Stimulated activated CD4-positive, alpha-beta T cell treated with anti-CD3 and anti-CD28 coated beads, TNF-alpha, amount 100 ng/mL, for 48 hours (primary cell): ENCODE measurements at regions not wholly inside any gene's neighbourhood (a gene's known extent, or its start where the extent isn't known, plus 50 kb on each side); places are given as distances from the start of the nearest gene placed in this dataset.

ENCODE experiments used
- DNase-seq, 3 donors: peaks; one replicate each; pipeline ENCODE4 v3.0.0-alpha.2; 2020; ENCODE audit warnings: low read depth in 3 of 3

- no peak for DNase-seq
These were observed 480.5 kb upstream of the RAG2 start for GRCh38 chr11:37078521-37078920.

GRCh38 chr11:37076866-37077265 lies 478.8 kb upstream of the RAG2 start:
- no peak for DNase-seq

- DNase-seq: no peak
These were observed 474.6 kb upstream of the RAG2 start for GRCh38 chr11:37072538-37073055.

- no peak for DNase-seq
These were observed 452.3 kb upstream of the RAG2 start for GRCh38 chr11:37050311-37050710.

- no peak for DNase-seq
These were observed 442.9 kb upstream of the RAG2 start for GRCh38 chr11:37040921-37041320.

- no peak for DNase-seq
These were observed 440.9 kb upstream of the RAG2 start for GRCh38 chr11:37038911-37039310.

- DNase-seq: no peak
These were observed 428.7 kb upstream of the RAG2 start for GRCh38 chr11:37026741-37027140.

- no peak for DNase-seq
These were observed 428.3 kb upstream of the RAG2 start for GRCh38 chr11:37026326-37026725.

GRCh38 chr11:37006563-37006962 lies 408.5 kb upstream of the RAG2 start:
- DNase-seq: no peak

GRCh38 chr11:37002831-37003230 lies 404.8 kb upstream of the RAG2 start:
- DNase-seq: no peak

GRCh38 chr11:36997656-36998055 lies 399.6 kb upstream of the RAG2 start:
- no peak for DNase-seq

- no peak for DNase-seq
These were observed 398.8 kb upstream of the RAG2 start for GRCh38 chr11:36996795-36997194.

- DNase-seq: no peak
These were observed 396.2 kb upstream of the RAG2 start for GRCh38 chr11:36994208-36994607.

- DNase-seq: no peak
These were observed 390.5 kb upstream of the RAG2 start for GRCh38 chr11:36988556-36988955.

- DNase-seq: no peak
These were observed 387.5 kb upstream of the RAG2 start for GRCh38 chr11:36985562-36985961.

- DNase-seq: no peak
These were observed 378.7 kb upstream of the RAG2 start for GRCh38 chr11:36976741-36977140.

GRCh38 chr11:36974771-36975170 lies 376.7 kb upstream of the RAG2 start:
- no peak for DNase-seq

GRCh38 chr11:36953976-36954375 lies 355.9 kb upstream of the RAG2 start:
- no peak for DNase-seq

GRCh38 chr11:36948460-36949127 lies 350.6 kb upstream of the RAG2 start:
- no peak for DNase-seq

- no peak for DNase-seq
These were observed 347.3 kb upstream of the RAG2 start for GRCh38 chr11:36945384-36945783.

GRCh38 chr11:36933481-36933880 lies 335.4 kb upstream of the RAG2 start:
- no peak for DNase-seq

- DNase-seq: no peak
These were observed 333.1 kb upstream of the RAG2 start for GRCh38 chr11:36931139-36931538.

GRCh38 chr11:36930256-36930655 lies 332.2 kb upstream of the RAG2 start:
- DNase-seq: no peak

- no peak for DNase-seq
These were observed 331.4 kb upstream of the RAG2 start for GRCh38 chr11:36929401-36929800.
